IPS-15b (cell line): ENCODE measurements at regions not wholly inside any gene's neighbourhood (a gene's known extent, or its start where the extent isn't known, plus 50 kb on each side); places are given as distances from the start of the nearest gene placed in this dataset.

ENCODE experiments used
- H3K27me3 ChIP-seq: one replicate; pipeline ENCODE4 v1.6.1; 2013; ENCODE audit warnings: low read length; ENCODE audit not compliant: control insufficient read depth, insufficient read depth
- H3K36me3 ChIP-seq: one replicate; pipeline ENCODE4 v1.6.1; 2013; ENCODE audit warnings: low read length; ENCODE audit not compliant: control insufficient read depth, insufficient read depth
- H3K4me1 ChIP-seq: one replicate; pipeline ENCODE4 v1.6.1; 2013; ENCODE audit warnings: mild to moderate bottlenecking, low read length; ENCODE audit not compliant: control insufficient read depth, insufficient read depth
- H3K4me3 ChIP-seq: one replicate; pipeline ENCODE4 v1.5.1; 2013; ENCODE audit warnings: low read depth, low read length
- H3K9ac ChIP-seq: one replicate; pipeline ENCODE4 v1.6.1; 2013; ENCODE audit warnings: low read depth, mild to moderate bottlenecking, low read length
- H3K9me3 ChIP-seq: one replicate; pipeline ENCODE4 v1.6.1; 2013; ENCODE audit warnings: mild to moderate bottlenecking, low read length; ENCODE audit not compliant: control insufficient read depth, insufficient read depth

- H3K4me3 ChIP-seq, result no peak overlapping the region
- H3K9ac ChIP-seq, result no peak overlapping the region
- no peaks in the 10 kb centered on the region for H3K36me3 ChIP-seq
- no peaks in the 10 kb centered on the region for H3K9me3 ChIP-seq
- no peaks in the 10 kb centered on the region for H3K27me3 ChIP-seq
- no peaks in the 10 kb centered on the region for H3K4me1 ChIP-seq
These were observed 154.1 kb downstream of the MAT2B start for GRCh38 chr5:163659568-163659902.

DNA sequence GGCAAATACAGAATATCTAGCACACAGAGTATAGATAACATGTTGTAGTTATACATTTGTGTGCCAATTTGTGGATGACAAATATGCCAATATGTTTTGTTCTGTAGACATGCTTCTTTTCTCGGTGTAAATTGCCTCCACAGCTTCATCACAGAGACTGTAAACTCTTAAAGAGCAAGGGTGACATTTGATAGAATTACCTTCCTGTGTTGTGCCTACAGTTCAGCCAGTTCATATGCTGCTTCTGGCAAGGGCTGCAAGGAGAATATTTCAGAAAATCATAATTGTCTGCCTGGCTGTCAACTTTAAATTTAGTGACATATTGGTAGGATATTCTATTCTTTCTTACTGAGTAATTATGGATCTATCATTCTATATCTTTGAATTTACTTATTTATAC is 155.1 kb downstream of the MAT2B start:
- H3K9me3 ChIP-seq, result no peaks in the 10 kb centered on the region
- no peak overlapping the region for H3K4me3 ChIP-seq
- H3K36me3 ChIP-seq, result no peaks in the 10 kb centered on the region
- no peaks in the 10 kb centered on the region for H3K4me1 ChIP-seq
- no peaks in the 10 kb centered on the region for H3K27me3 ChIP-seq
- no peak overlapping the region for H3K9ac ChIP-seq

DNA sequence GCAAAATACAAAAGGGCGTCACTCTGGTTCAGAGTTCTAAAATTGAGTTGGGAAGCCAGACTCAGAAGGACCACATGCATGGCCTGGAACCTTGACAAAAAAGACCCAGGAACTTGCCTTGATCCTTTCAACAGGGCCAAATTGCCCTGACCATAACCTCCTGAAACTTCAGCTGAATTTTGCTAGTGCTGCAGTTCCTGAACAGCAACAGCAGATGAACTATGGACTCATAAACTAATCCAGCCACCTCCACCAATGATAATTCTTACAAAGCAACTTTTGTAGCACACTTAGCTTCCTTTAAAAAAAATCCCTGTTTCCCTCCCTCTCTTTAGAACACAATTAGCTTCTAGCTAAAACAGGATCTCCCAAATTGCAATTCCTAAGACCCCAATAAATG is 155.9 kb downstream of the MAT2B start:
- no peaks in the 10 kb centered on the region for H3K4me1 ChIP-seq

DNA sequence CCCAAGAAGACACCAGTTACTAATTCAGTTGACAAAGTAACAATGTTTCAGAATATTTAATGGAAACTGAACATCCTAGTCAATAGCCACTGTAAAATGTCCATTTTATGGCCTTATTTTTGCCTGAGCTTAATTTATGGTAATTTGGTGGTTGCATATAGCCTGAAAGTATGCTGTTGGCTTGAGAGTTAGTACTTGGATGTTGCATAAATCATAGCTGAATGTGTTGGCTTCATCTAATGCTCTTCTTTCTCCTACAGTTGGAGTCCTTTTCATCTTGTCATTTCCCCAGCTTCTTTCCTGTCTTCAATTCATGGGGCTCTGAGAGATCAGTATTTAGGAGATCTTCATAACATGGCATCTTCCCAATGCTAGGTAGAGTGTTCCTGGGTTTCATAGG is 164.6 kb downstream of the MAT2B start:
- Histone ChIP-seq H3K27me3 (no peaks in the 10 kb centered on the region), H3K36me3 (no peaks in the 10 kb centered on the region), H3K9me3 (no peaks in the 10 kb centered on the region), H3K4me1 (no peaks in the 10 kb centered on the region), H3K9ac (no peak overlapping the region), H3K4me3 (no peak overlapping the region)

More for the DNA sequence above, 155.9 kb downstream of the MAT2B start:
- no peaks in the 10 kb centered on the region for H3K27me3 ChIP-seq
- no peaks in the 10 kb centered on the region for H3K36me3 ChIP-seq
- H3K9ac ChIP-seq, result no peak overlapping the region
- no peaks in the 10 kb centered on the region for H3K9me3 ChIP-seq
- H3K4me3 ChIP-seq, result no peak overlapping the region

- no peaks in the 10 kb centered on the region for H3K4me1 ChIP-seq
- H3K9ac ChIP-seq, result no peak overlapping the region
- H3K4me3 ChIP-seq, result no peak overlapping the region
- no peaks in the 10 kb centered on the region for H3K9me3 ChIP-seq
- H3K27me3 ChIP-seq, result no peaks in the 10 kb centered on the region
- H3K36me3 ChIP-seq, result no peaks in the 10 kb centered on the region
These were observed 171.7 kb downstream of the MAT2B start for GRCh38 chr5:163677092-163677491.

- Histone ChIP-seq H3K4me3 (no peak overlapping the region), H3K27me3 (no peaks in the 10 kb centered on the region), H3K9me3 (no peaks in the 10 kb centered on the region), H3K4me1 (no peaks in the 10 kb centered on the region), H3K9ac (no peak overlapping the region), H3K36me3 (no peaks in the 10 kb centered on the region)
These were observed 176.8 kb downstream of the MAT2B start for GRCh38 chr5:163682234-163682633.

- H3K4me3 ChIP-seq, result no peak overlapping the region
- no peaks in the 10 kb centered on the region for H3K9me3 ChIP-seq
- no peak overlapping the region for H3K9ac ChIP-seq
- H3K27me3 ChIP-seq, result no peaks in the 10 kb centered on the region
- H3K4me1 ChIP-seq, result no peaks in the 10 kb centered on the region
- no peaks in the 10 kb centered on the region for H3K36me3 ChIP-seq
These were observed 182.0 kb downstream of the MAT2B start for GRCh38 chr5:163687414-163687813.

DNA sequence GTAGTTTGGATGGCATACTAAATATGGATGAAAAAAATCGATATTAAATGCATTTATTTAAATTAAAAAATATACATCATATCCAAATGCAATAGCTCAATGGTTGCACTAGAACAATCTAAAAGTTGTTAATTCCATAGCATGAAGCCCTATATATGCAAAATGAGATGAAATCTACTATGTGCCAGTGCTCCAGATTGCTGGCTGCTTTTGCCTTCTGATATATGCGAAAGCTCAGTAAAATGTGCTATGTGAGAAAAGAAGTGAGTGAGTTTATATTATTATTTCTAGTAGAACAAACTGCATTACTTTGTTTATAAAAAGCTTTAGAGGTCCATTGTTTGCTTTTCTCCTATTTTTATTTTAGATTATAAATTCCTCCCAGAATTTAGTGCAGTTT is 186.7 kb downstream of the MAT2B start:
- Histone ChIP-seq H3K27me3 (no peaks in the 10 kb centered on the region), H3K36me3 (no peaks in the 10 kb centered on the region), H3K9me3 (no peaks in the 10 kb centered on the region), H3K4me3 (no peak overlapping the region), H3K9ac (no peak overlapping the region), H3K4me1 (no peaks in the 10 kb centered on the region)

DNA sequence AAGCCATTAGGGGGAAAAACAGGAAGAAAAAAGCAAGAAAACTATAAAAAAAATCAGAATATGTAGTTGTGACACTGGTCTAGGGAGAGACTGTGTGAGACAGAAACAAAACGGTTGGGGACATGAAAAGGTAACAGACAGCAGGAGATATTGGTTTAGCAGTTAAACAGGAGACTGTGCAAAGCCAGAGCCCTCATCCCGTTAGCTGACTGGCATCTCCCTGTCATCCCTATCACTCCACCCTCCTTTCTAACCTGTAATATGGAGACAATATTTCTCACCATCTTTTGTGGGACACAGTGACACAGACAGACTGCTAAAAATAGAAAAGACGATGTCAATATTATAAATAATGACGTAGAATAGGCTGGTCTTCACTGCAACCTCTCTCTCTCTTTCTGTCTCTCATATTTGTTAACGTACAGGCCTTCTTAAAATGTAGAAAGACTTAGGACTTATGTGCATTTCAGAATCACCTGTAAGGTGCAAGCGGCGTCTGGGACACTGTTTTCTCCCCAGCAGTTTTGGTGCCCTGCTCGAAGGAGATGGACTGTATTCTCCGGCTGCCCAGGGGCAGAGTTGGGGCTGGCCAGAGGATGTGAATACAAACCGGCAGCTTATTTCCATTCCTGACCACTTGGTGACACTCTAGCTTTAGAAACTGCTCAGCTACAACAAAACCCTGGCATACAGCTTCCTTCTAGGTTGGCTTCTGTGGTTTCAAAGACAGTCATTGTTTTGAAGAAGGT is 190.6 kb downstream of the MAT2B start:
- Histone ChIP-seq H3K9me3 (no peaks in the 10 kb centered on the region), H3K4me1 (no peaks in the 10 kb centered on the region), H3K9ac (no peak overlapping the region), H3K36me3 (no peaks in the 10 kb centered on the region), H3K4me3 (no peak overlapping the region), H3K27me3 (no peaks in the 10 kb centered on the region)

- no peak overlapping the region for H3K9ac ChIP-seq
- no peaks in the 10 kb centered on the region for H3K4me1 ChIP-seq
- no peak overlapping the region for H3K4me3 ChIP-seq
- no peaks in the 10 kb centered on the region for H3K36me3 ChIP-seq
- H3K9me3 ChIP-seq, result no peaks in the 10 kb centered on the region
- no peaks in the 10 kb centered on the region for H3K27me3 ChIP-seq
These were observed 191.1 kb downstream of the MAT2B start for GRCh38 chr5:163696579-163696887.

- no peaks in the 10 kb centered on the region for H3K27me3 ChIP-seq
These were observed 200.8 kb downstream of the MAT2B start for GRCh38 chr5:163706053-163706771.

DNA sequence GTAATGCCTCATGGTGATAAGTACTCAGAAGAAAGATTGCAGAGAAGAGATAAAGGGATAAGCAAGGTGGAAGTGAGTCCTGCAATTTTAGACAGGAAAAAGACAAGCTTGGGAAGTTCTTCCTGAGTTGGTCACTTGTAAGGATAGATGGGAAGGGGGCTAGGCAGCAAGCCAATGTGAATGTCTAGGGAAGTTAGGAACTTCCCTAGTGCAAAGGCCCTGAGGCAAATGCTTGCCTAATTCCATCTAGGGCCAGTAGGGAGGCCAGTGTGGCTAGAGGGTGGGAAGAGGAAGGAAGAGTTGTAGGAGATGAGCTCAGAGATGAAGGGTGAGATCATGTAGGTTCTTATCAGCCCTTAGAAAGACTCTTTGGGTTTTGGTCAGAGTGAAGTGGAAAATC is 206.6 kb downstream of the MAT2B start:
- Histone ChIP-seq H3K9me3 (no peaks in the 10 kb centered on the region), H3K4me1 (no peaks in the 10 kb centered on the region), H3K27me3 (no peaks in the 10 kb centered on the region), H3K9ac (no peak overlapping the region), H3K36me3 (no peaks in the 10 kb centered on the region), H3K4me3 (no peak overlapping the region)

More at GRCh38 chr5:163706053-163706771, 200.8 kb downstream of the MAT2B start:
- Histone ChIP-seq H3K4me3 (no peak overlapping the region), H3K9me3 (no peaks in the 10 kb centered on the region), H3K36me3 (no peaks in the 10 kb centered on the region), H3K4me1 (no peaks in the 10 kb centered on the region), H3K9ac (no peak overlapping the region)
